HCT116 (cell line): ENCODE measurements at regions not wholly inside any gene's neighbourhood (a gene's known extent, or its start where the extent isn't known, plus 50 kb on each side); places are given as distances from the start of the nearest gene placed in this dataset.

Source experiments
- ATAC-seq: fragments of 200-7000 bp; cut with Tn5 transposase; 2 replicates; pipeline ENCODE4 v1.9.1; 2020; ENCODE audit warnings: mild to moderate bottlenecking, moderate library complexity
- BruUV-seq: library from RNA; stranded (reverse); fragments of 400-500 nt; replicated peaks from 2 replicates; lab custom pipeline; 2021; lab: Mats Ljungman, UMichigan
- CTCF ChIA-PET: fragments of 300-600 bp; sonication (Branson Sonifier 250); formaldehyde crosslinking; loops from one replicate; lab custom pipeline; 2021; ENCODE audit warnings: antibody characterized with exemption; lab: Charles Lee
- POLR2A ChIA-PET: fragments of 300-600, 350-600 bp; sonication (Branson Sonifier 250); formaldehyde crosslinking; loops from one replicate; lab custom pipeline; 2021; ENCODE audit warnings: antibody characterized with exemption; lab: Charles Lee
- RAD21 ChIA-PET, 2 experiments: fragments of 300-600 bp; sonication (Branson Sonifier 250); formaldehyde crosslinking; loops; one replicate each; lab custom pipeline; 2023; ENCODE audit warnings: low total read pairs in 2 of 2; ENCODE audit not compliant: uncharacterized antibody in 2 of 2, unreplicated experiment in 2 of 2, low non-redundant PET in 1 of 2; lab: Charles Lee
- DNase-seq: peaks from one replicate; pipeline ENCODE4 v3.0.0-alpha.2; 2010; ENCODE audit warnings: low read depth, low spot score
- H2AFZ ChIP-seq: fragments of 200-600 bp; shearing (Covaris generic), sonication (generic); 2 replicates; pipeline ENCODE4 v1.6.1; 2017; ENCODE audit warnings: low read depth, mixed run types, mixed read lengths, antibody characterized with exemption, low read length; ENCODE audit not compliant: poor library complexity, severe bottlenecking
- H3K27ac ChIP-seq: 2 replicates; pipeline ENCODE4 v1.5.1; 2012; ENCODE audit warnings: low read depth, low read length
- H3K27me3 ChIP-seq: fragments of 200-600 bp; sonication (generic); 2 replicates; pipeline ENCODE4 v1.6.1; 2016; ENCODE audit warnings: mixed run types, low read length, mixed read lengths; ENCODE audit not compliant: insufficient read depth
- H3K36me3 ChIP-seq, 2 experiments: fragments of 200-500 bp in 1 of 2; fragments of 200-600 bp in 1 of 2; sonication (Bioruptor generic) in 1 of 2; sonication (generic) in 1 of 2; 2 replicates each; pipeline versions ENCODE4 v1.5.1 to v1.6.1; 2014 to 2016; ENCODE audit warnings: low read length in 2 of 2, inconsistent platforms in 1 of 2, mixed read lengths in 1 of 2, mixed run types in 1 of 2; ENCODE audit not compliant: insufficient read depth in 2 of 2, control insufficient read depth in 1 of 2
- H3K4me1 ChIP-seq, 2 experiments: fragments of 200-600 bp in 1 of 2; sonication (generic) in 1 of 2; 2 replicates each; pipeline versions ENCODE4 v1.5.1 to v1.6.1; 2012 to 2017; ENCODE audit warnings: low read length in 2 of 2, inconsistent platforms in 1 of 2, mild to moderate bottlenecking in 1 of 2, mixed read lengths in 1 of 2, mixed run types in 1 of 2, moderate library complexity in 1 of 2; ENCODE audit not compliant: insufficient read depth in 2 of 2, control insufficient read depth in 1 of 2
- H3K4me2 ChIP-seq: fragments of 200-600 bp; sonication (generic); 2 replicates; pipeline ENCODE4 v1.6.1; 2017; ENCODE audit warnings: mixed run types, low read length, mixed read lengths
- H3K4me3 ChIP-seq, 2 experiments: fragments of 200-600 bp in 1 of 2; sonication (generic) in 1 of 2; replicated peaks in 1 of 2; 2 replicates each; pipeline ENCODE4 v1.5.1; 2011 to 2016; ENCODE audit warnings: low read length in 2 of 2, control low read depth in 1 of 2, low read depth in 1 of 2, mild to moderate bottlenecking in 1 of 2, mixed read lengths in 1 of 2, mixed run types in 1 of 2
- H3K79me2 ChIP-seq: fragments of 200-600 bp; sonication (generic); 2 replicates; pipeline ENCODE4 v1.6.1; 2017; ENCODE audit warnings: mild to moderate bottlenecking, mixed run types, low read length, moderate library complexity, mixed read lengths; ENCODE audit not compliant: insufficient read depth
- H3K9ac ChIP-seq: fragments of 200-600 bp; sonication (generic); 2 replicates; pipeline ENCODE4 v1.6.1; 2016; ENCODE audit warnings: low read length, mixed read lengths
- H3K9me2 ChIP-seq: fragments of 200-600 bp; sonication (generic), shearing (Covaris generic); 2 replicates; pipeline ENCODE4 v1.6.1; 2017; ENCODE audit warnings: mixed run types, mild to moderate bottlenecking, moderate library complexity; ENCODE audit not compliant: insufficient read depth
- H3K9me3 ChIP-seq, 2 experiments: fragments of 200-500 bp in 1 of 2; fragments of 200-600 bp in 1 of 2; sonication (Bioruptor generic) in 1 of 2; sonication (generic) in 1 of 2; 2 replicates each; pipeline ENCODE4 v1.6.1; 2014 to 2017; ENCODE audit warnings: low read length in 2 of 2, mixed read lengths in 2 of 2, inconsistent platforms in 1 of 2, low read depth in 1 of 2, mild to moderate bottlenecking in 1 of 2, mixed run types in 1 of 2, moderate library complexity in 1 of 2; ENCODE audit not compliant: control insufficient read depth in 1 of 2, insufficient read depth in 1 of 2
- H4K20me1 ChIP-seq: fragments of 200-600 bp; sonication (generic), shearing (Covaris generic); 2 replicates; pipeline ENCODE4 v1.6.1; 2017; ENCODE audit warnings: mixed run types, mild to moderate bottlenecking, moderate library complexity; ENCODE audit not compliant: insufficient read depth
- ATF3 ChIP-seq: IDR thresholded peaks from 2 replicates; pipeline ENCODE4 v1.6.1; 2012
- CBX3 ChIP-seq: IDR thresholded peaks from 2 replicates; pipeline ENCODE4 v1.6.1; 2012; ENCODE audit warnings: low read depth
- CEBPB ChIP-seq: IDR thresholded peaks from 2 replicates; pipeline ENCODE4 v1.6.1; 2012; ENCODE audit warnings: low read depth
- EGR1 ChIP-seq: IDR thresholded peaks from 2 replicates; pipeline ENCODE4 v1.6.1; 2012; ENCODE audit warnings: low read depth
- ELF1 ChIP-seq: IDR thresholded peaks from 2 replicates; pipeline ENCODE4 v1.6.1; 2012; ENCODE audit warnings: low read depth, borderline replicate concordance
- EZH2phosphoT487 ChIP-seq: fragments of 200-600 bp; IDR thresholded peaks from 2 replicates; pipeline ENCODE4 v1.6.1; 2018; ENCODE audit warnings: antibody characterized with exemption, borderline replicate concordance
- FOSL1 ChIP-seq: IDR thresholded peaks from 2 replicates; pipeline ENCODE4 v1.6.1; 2012; ENCODE audit warnings: low read depth
- MAX ChIP-seq: IDR thresholded peaks from 2 replicates; pipeline ENCODE4 v1.6.1; 2012
- POLR2A ChIP-seq: IDR thresholded peaks from 2 replicates; pipeline ENCODE4 v1.7.0; 2011; ENCODE audit warnings: borderline replicate concordance; ENCODE audit not compliant: insufficient read depth, insufficient read length; ENCODE audit errors: extremely low read depth
- RAD21 ChIP-seq: IDR thresholded peaks from 2 replicates; pipeline ENCODE4 v1.6.1; 2012; ENCODE audit warnings: low read depth, mild to moderate bottlenecking
- REST ChIP-seq: IDR thresholded peaks from 2 replicates; pipeline ENCODE4 v1.6.1; 2012; ENCODE audit warnings: low read depth
- SIN3A ChIP-seq: IDR thresholded peaks from 2 replicates; pipeline ENCODE4 v1.6.1; 2012; ENCODE audit warnings: low read depth
- SP1 ChIP-seq: IDR thresholded peaks from 2 replicates; pipeline ENCODE4 v1.6.1; 2012; ENCODE audit warnings: low read depth
- YY1 ChIP-seq: IDR thresholded peaks from 2 replicates; pipeline ENCODE4 v1.6.1; 2011; ENCODE audit warnings: low read length, low read depth, moderate library complexity, mild to moderate bottlenecking; ENCODE audit not compliant: insufficient replicate concordance; ENCODE audit errors: extremely low read depth
- ZBTB33 ChIP-seq: IDR thresholded peaks from 2 replicates; pipeline ENCODE4 v1.6.1; 2011; ENCODE audit warnings: mild to moderate bottlenecking, low read length, moderate library complexity; ENCODE audit not compliant: insufficient replicate concordance; ENCODE audit errors: extremely low read depth
- ZFX ChIP-seq: fragments of 450-650 bp; IDR thresholded peaks from 2 replicates; pipeline ENCODE4 v1.6.1; 2017
- intact Hi-C: fragments of 100-400 bp; cut with micrococcal nuclease; formaldehyde crosslinking; loops from 2 replicates; pipeline ENCODE4 v1.10.0; 2022

- CTCF ChIA-PET: no interaction called here
Measured at GRCh38 chr11:24093375-24093774, 403.5 kb upstream of the LUZP2 start.

GRCh38 chr11:24108609-24109008 lies 388.2 kb upstream of the LUZP2 start:
- Histone ChIP-seq H2AFZ (no peak overlapping the region), H3K4me1 (no peaks in the 10 kb centered on the region), H3K27ac (no peak overlapping the region), H3K27me3 (no peaks in the 10 kb centered on the region), H3K9me2 (no peaks in the 10 kb centered on the region), H3K79me2 (no peaks in the 10 kb centered on the region), H3K9me3 (peaks cover 3 to 16% of the 10 kb centered on the region in 2 experiments; a peak in 2 of 4 replicates), H3K36me3 (no peaks in the 10 kb centered on the region), H3K9ac (no peak overlapping the region), H4K20me1 (no peaks in the 10 kb centered on the region), H3K4me3 (no peak overlapping the region), H3K4me2 (no peak overlapping the region)
- ChIA-PET POLR2A (no interaction called here), RAD21 (no interaction called here), CTCF (no interaction called here)
- no peak for ATAC-seq
- intact Hi-C loops: no loop called here
- BruUV-seq: no TSS peak
- DNase-seq: no peak
- TF ChIP-seq EZH2phosphoT487: no peak
- no peak for TF ChIP-seq YY1
- TF ChIP-seq POLR2A: no peak
- TF ChIP-seq RAD21: no peak
- TF ChIP-seq REST: no peak
- no peak for TF ChIP-seq ZFX
- no peak for TF ChIP-seq SP1
- TF ChIP-seq ELF1: no peak
- TF ChIP-seq ZBTB33: no peak

More at GRCh38 chr11:24093375-24093774, 403.5 kb upstream of the LUZP2 start:
- Histone ChIP-seq H3K9me3 (peaks cover 4 to 9% of the 10 kb centered on the region in 2 experiments; a peak in 2 of 4 replicates), H3K36me3 (no peaks in the 10 kb centered on the region), H2AFZ (no peak overlapping the region), H4K20me1 (no peaks in the 10 kb centered on the region), H3K9ac (no peak overlapping the region), H3K4me2 (no peak overlapping the region), H3K4me1 (no peaks in the 10 kb centered on the region), H3K79me2 (no peaks in the 10 kb centered on the region), H3K27me3 (no peaks in the 10 kb centered on the region), H3K4me3 (no peak overlapping the region), H3K9me2 (no peaks in the 10 kb centered on the region), H3K27ac (no peak overlapping the region)
- ATAC-seq: no peak
- RAD21 ChIA-PET: no interaction called here
- TF ChIP-seq CBX3 (no peak), FOSL1 (no peak), SP1 (no peak), EZH2phosphoT487 (no peak), RAD21 (no peak), ZFX (no peak), MAX (no peak), ELF1 (no peak), YY1 (no peak), SIN3A (no peak), ATF3 (no peak), CEBPB (no peak), EGR1 (no peak)
- no peak for DNase-seq
- intact Hi-C loops: no loop called here
- BruUV-seq: no TSS peak
- POLR2A ChIA-PET: no interaction called here
